ENCODE measurements at regions not wholly inside any gene's neighbourhood (a gene's known extent, or its start where the extent isn't known, plus 50 kb on each side); places are given as distances from the start of the nearest gene placed in this dataset.

DNA sequence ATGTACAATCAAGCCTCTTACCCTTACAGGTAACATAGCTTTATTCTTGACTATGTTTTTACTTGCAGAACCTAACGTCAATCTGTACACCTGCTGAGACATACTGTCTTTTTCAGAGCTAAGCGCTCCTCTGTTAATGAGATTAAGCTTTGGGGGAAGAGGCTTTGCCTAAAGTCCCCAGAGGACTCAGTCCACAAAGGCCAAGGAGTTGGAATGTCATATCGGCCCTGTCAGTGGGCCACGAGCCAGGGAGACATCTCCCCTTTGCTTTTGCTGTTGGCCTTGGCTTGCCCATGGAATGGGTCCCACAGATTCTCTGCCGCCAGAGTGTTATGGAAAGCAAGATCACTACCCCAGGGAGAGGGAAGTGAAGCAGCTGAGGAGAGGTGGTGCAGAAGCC, 64.1 kb upstream of the SOX4 start:
- DNase-seq (ENCODE audit: unreplicated experiment) = no peak
- TF ChIP-seq, protein P1, sequence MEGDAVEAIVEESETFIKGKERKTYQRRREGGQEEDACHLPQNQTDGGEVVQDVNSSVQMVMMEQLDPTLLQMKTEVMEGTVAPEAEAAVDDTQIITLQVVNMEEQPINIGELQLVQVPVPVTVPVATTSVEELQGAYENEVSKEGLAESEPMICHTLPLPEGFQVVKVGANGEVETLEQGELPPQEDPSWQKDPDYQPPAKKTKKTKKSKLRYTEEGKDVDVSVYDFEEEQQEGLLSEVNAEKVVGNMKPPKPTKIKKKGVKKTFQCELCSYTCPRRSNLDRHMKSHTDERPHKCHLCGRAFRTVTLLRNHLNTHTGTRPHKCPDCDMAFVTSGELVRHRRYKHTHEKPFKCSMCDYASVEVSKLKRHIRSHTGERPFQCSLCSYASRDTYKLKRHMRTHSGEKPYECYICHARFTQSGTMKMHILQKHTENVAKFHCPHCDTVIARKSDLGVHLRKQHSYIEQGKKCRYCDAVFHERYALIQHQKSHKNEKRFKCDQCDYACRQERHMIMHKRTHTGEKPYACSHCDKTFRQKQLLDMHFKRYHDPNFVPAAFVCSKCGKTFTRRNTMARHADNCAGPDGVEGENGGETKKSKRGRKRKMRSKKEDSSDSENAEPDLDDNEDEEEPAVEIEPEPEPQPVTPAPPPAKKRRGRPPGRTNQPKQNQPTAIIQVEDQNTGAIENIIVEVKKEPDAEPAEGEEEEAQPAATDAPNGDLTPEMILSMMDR (IDR thresholded peaks at IDR 0.05; ENCODE audit: unreplicated experiment) = no peak
- CTCF ChIA-PET = interaction anchor here (0.6 kb wide), 1 partner anchor 18 kb away, joined by 4 read pairs; no protein-coding TSS in a partner anchor
- intact Hi-C loops (cut with micrococcal nuclease) = no loop called here
- Mint-ChIP-seq H3K9me3 (ENCODE audit: unreplicated experiment) (no peaks in the 10 kb centered on the region), H3K27ac (ENCODE audit: low read depth, unreplicated experiment) (no peak overlapping the region), H3K4me1 (ENCODE audit: insufficient read depth, unreplicated experiment) (no peaks in the 10 kb centered on the region), H3K36me3 (ENCODE audit: insufficient read depth, unreplicated experiment) (no peaks in the 10 kb centered on the region), H3K4me3 (ENCODE audit: unreplicated experiment) (no peak overlapping the region), H3K27me3 (ENCODE audit: insufficient read depth, unreplicated experiment) (no peaks in the 10 kb centered on the region)
- POLR2A ChIA-PET = no interaction called here
- no TSS peak for BruUV-seq (replicated peaks)

DNA sequence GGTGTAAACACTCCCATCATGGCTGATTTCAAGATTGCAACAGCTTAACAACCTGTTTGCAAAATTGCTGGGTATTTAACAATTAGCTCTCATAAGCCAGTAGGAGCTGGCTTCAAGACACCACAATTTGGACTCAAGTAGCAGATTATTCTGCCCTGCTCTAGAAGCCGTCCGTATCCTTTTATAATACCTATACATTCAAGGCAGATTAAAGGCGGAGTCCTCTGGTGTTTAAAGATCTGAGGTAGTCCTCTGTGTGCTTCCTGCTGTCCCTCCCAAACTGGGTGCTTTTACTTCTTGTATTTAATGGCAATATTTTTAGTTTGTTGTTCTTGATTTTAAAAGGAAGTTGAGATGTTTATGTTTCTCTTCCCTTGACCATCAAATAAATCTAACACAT, 62.2 kb upstream of the SOX4 start:
- H3K27me3 Mint-ChIP-seq (ENCODE audit: insufficient read depth, unreplicated experiment) = no peaks in the 10 kb centered on the region
- BruUV-seq (replicated peaks) = no TSS peak
- no peaks in the 10 kb centered on the region for H3K4me1 Mint-ChIP-seq (ENCODE audit: insufficient read depth, unreplicated experiment)
- no peaks in the 10 kb centered on the region for H3K9me3 Mint-ChIP-seq (ENCODE audit: unreplicated experiment)
- TF ChIP-seq, protein P1 (IDR thresholded peaks at IDR 0.05; ENCODE audit: unreplicated experiment) = no peak
- ChIA-PET CTCF (no interaction called here), POLR2A (no interaction called here)
- no peak overlapping the region for H3K4me3 Mint-ChIP-seq (ENCODE audit: unreplicated experiment)
- H3K36me3 Mint-ChIP-seq (ENCODE audit: insufficient read depth, unreplicated experiment) = no peaks in the 10 kb centered on the region
- DNase-seq (ENCODE audit: unreplicated experiment) = no peak
- H3K27ac Mint-ChIP-seq (ENCODE audit: low read depth, unreplicated experiment) = no peak overlapping the region
- intact Hi-C loops (cut with micrococcal nuclease) = no loop called here

DNA sequence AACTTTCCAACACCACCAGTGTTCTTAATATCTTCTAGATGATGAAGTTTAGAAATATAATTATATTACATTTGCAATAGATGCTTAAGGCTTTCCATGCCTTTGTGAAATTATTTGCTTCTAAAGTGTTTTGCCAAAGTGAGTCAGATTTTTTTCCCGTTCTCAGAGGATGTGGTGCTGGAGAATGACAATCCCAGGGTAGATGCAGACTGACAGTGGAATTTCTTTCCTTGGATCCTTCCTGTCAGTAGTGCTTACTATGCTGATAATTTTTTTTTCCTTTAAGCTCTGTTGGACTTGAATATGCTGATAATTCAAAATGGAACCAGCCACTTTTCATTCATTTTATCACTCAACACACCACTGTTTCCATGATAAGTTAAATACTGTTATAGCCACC, 59.9 kb upstream of the SOX4 start:
- DNase-seq (ENCODE audit: unreplicated experiment) = no peak
- Mint-ChIP-seq H3K36me3 (ENCODE audit: insufficient read depth, unreplicated experiment) (no peaks in the 10 kb centered on the region), H3K4me1 (ENCODE audit: insufficient read depth, unreplicated experiment) (no peaks in the 10 kb centered on the region), H3K27ac (ENCODE audit: low read depth, unreplicated experiment) (no peak overlapping the region), H3K4me3 (ENCODE audit: unreplicated experiment) (no peak overlapping the region), H3K9me3 (ENCODE audit: unreplicated experiment) (no peaks in the 10 kb centered on the region), H3K27me3 (ENCODE audit: insufficient read depth, unreplicated experiment) (no peaks in the 10 kb centered on the region)
- POLR2A ChIA-PET = no interaction called here
- no TSS peak for BruUV-seq (replicated peaks)
- TF ChIP-seq, protein P1 (IDR thresholded peaks at IDR 0.05; ENCODE audit: unreplicated experiment) = no peak
- CTCF ChIA-PET = no interaction called here
- intact Hi-C loops (cut with micrococcal nuclease) = no loop called here

DNA sequence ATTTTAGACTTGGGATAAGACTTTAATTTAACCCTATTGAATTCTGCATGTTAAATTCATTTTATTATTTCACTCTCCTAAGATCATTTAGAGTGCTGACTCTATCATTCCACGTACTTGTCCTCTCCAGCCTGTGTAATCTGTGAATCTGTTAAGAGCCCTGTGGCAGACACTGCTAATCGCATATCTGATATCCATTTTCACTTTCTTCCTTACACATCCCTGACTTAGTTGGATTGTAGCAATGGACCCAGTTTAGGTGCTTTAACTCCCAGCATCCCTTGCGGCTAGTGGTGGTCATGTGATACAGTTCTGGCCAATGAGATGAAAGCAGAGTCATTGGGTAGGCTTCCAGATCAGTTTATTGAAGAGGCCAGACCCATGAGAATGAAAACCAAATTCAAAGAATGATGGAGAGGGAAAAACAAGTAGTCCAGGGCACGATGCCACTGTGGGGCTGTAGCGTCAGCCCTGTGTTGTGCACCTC, 57.2 kb upstream of the SOX4 start:
- TF ChIP-seq, protein P1 (IDR thresholded peaks at IDR 0.05; ENCODE audit: unreplicated experiment) = no peak
- Mint-ChIP-seq H3K36me3 (ENCODE audit: insufficient read depth, unreplicated experiment) (no peaks in the 10 kb centered on the region), H3K9me3 (ENCODE audit: unreplicated experiment) (no peaks in the 10 kb centered on the region), H3K4me3 (ENCODE audit: unreplicated experiment) (no peak overlapping the region), H3K27ac (ENCODE audit: low read depth, unreplicated experiment) (no peak overlapping the region), H3K27me3 (ENCODE audit: insufficient read depth, unreplicated experiment) (no peaks in the 10 kb centered on the region), H3K4me1 (ENCODE audit: insufficient read depth, unreplicated experiment) (no peaks in the 10 kb centered on the region)
- no peak for DNase-seq (ENCODE audit: unreplicated experiment)
- POLR2A ChIA-PET = no interaction called here
- CTCF ChIA-PET = no interaction called here
- intact Hi-C loops (cut with micrococcal nuclease) = no loop called here
- BruUV-seq (replicated peaks) = no TSS peak

Measured in MCF 10A (cell line).